ENCODE measurements at regions not wholly inside any gene's neighbourhood (a gene's known extent, or its start where the extent isn't known, plus 50 kb on each side); places are given as distances from the start of the nearest gene placed in this dataset.

DNA sequence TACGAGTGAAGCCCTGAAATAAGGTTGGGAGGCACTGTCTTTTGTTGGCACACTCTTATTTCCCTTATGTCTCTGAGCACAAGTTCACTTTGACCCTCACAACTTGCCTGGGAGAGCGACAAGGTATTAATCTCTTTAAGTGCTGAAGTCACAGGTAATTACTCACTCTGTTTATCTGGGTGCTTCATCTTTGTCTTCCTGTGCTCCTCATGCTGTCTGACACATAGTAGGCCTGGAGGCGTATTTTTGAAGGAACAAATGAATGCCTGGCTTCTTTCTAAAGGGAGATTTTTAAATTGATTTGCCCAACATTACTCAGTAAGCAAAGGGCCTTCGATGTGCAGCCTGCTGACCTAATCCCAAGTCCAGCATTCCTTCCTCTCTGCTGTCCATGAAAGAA, 507.1 kb upstream of the TNP1 start:
- TF ChIP-seq, protein P1, sequence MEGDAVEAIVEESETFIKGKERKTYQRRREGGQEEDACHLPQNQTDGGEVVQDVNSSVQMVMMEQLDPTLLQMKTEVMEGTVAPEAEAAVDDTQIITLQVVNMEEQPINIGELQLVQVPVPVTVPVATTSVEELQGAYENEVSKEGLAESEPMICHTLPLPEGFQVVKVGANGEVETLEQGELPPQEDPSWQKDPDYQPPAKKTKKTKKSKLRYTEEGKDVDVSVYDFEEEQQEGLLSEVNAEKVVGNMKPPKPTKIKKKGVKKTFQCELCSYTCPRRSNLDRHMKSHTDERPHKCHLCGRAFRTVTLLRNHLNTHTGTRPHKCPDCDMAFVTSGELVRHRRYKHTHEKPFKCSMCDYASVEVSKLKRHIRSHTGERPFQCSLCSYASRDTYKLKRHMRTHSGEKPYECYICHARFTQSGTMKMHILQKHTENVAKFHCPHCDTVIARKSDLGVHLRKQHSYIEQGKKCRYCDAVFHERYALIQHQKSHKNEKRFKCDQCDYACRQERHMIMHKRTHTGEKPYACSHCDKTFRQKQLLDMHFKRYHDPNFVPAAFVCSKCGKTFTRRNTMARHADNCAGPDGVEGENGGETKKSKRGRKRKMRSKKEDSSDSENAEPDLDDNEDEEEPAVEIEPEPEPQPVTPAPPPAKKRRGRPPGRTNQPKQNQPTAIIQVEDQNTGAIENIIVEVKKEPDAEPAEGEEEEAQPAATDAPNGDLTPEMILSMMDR (IDR thresholded peaks at IDR 0.05), result no peak
- TF ChIP-seq POLR2A (IDR thresholded peaks at IDR 0.05), result no peak

Data from testis (tissue), 2 donors.